Activated CD4-positive, CD25-positive, alpha-beta regulatory T cell treated with anti-CD3 and anti-CD28 coated beads, Interleukin-2, amount 50 U/mL, for 16 hours (primary cell): ENCODE measurements at regions not wholly inside any gene's neighbourhood (a gene's known extent, or its start where the extent isn't known, plus 50 kb on each side); places are given as distances from the start of the nearest gene placed in this dataset.

Experiments used
- DNase-seq: peaks from one replicate; pipeline ENCODE4 v3.0.0-alpha.2; 2020; ENCODE audit warnings: low read depth, low spot score

DNA sequence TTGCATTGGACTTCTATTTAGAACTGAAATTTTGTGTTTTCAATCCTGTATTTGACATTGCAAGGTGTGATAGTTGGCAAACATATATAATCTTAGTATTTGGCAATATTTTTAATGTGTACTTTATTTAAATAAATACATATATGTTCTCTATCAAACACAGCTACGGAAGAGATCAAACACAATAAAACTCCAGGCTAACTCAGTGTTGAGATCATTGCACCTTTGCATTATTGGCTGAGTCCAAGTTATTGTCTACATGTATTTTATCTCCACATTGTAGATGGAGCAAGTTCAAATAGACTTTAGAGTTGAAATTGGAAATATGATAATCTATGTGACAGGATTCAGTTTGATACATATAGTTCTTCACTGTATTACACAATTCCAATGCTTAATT, 176.7 kb downstream of the ST6GAL2 start:
- DNase-seq, result no peak

- DNase-seq, result no peak
Measured at GRCh38 chr2:106719222-106719621, 166.7 kb downstream of the ST6GAL2 start.

- DNase-seq, result no peak
Measured at GRCh38 chr2:106720026-106720425, 165.9 kb downstream of the ST6GAL2 start.

- no peak for DNase-seq
Measured at GRCh38 chr2:106724301-106724794, 161.6 kb downstream of the ST6GAL2 start.

- DNase-seq, result no peak
Measured at GRCh38 chr2:106734165-106734564, 151.8 kb downstream of the ST6GAL2 start.

- DNase-seq, result no peak
Measured at GRCh38 chr2:106735807-106736206, 150.2 kb downstream of the ST6GAL2 start.

GRCh38 chr2:106736221-106736620, 149.7 kb downstream of the ST6GAL2 start:
- no peak for DNase-seq

GRCh38 chr2:106745468-106745867, 140.5 kb downstream of the ST6GAL2 start:
- DNase-seq, result no peak

DNA sequence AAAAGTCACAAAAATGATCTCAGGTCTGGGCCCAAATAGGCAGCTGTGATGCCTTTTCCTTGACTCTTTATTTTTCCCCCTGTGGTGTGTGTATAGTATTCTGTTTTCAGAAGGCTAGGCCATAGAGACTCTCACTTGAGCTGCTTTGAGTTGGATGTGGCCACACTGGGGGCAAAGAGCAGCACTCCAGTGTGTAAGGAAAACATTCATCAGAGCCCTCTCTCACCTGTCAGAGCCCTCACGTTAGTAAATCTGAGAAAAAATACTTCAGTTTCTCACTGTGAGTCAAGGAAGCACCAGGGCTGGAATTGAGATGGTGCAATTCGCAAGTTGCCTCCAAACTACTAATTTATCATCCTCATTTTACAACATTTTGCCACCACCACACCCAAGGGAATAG, 136.1 kb downstream of the ST6GAL2 start:
- DNase-seq, result no peak
